Sigmoid colon (tissue), 6 donors: ENCODE measurements at regions not wholly inside any gene's neighbourhood (a gene's known extent, or its start where the extent isn't known, plus 50 kb on each side); places are given as distances from the start of the nearest gene placed in this dataset.
"Not testable (repeated sequence)": the region's sequence is repeated elsewhere in the genome, so short reads cannot be mapped to it uniquely, and the experiment has no call there.

Experiments used
- DNase-seq: peaks from one replicate; pipeline ENCODE4 v3.0.0-alpha.2; 2019
- H3K27ac ChIP-seq, 4 donors: fragments of 200-600 bp; sonication (generic); one replicate each; pipeline ENCODE4 v1.5.1; 2016 to 2019; ENCODE audit warnings: mild to moderate bottlenecking in 1 of 4
- H3K27me3 ChIP-seq, 3 donors: fragments of 200-600 bp; sonication (generic); one replicate each; pipeline ENCODE4 v1.5.1; 2019; ENCODE audit warnings: mild to moderate bottlenecking in 1 of 3
- H3K36me3 ChIP-seq, 4 donors: fragments of 200-600 bp; sonication (generic); one replicate each; pipeline ENCODE4 v1.5.1; 2016 to 2019
- H3K4me1 ChIP-seq, 4 donors: fragments of 200-600 bp; sonication (generic); one replicate each; pipeline ENCODE4 v1.5.1; 2017 to 2019
- H3K4me3 ChIP-seq, 4 donors: fragments of 200-600 bp; sonication (generic); one replicate each; pipeline ENCODE4 v1.5.1; 2017 to 2019; ENCODE audit warnings: mild to moderate bottlenecking in 2 of 4, moderate library complexity in 1 of 4
- H3K9me3 ChIP-seq, 4 donors: fragments of 200-600 bp in 3 of 4; sonication (generic) in 3 of 4; one replicate each; pipeline versions ENCODE4 v1.5.1 to v1.6.1; 2013 to 2019
- CTCF ChIP-seq, 4 experiments: fragments of 450-650 bp in 3 of 4; fragments of 200-600 bp in 1 of 4; IDR thresholded peaks; one replicate each; pipeline ENCODE4 v1.5.1; 2016 to 2019; ENCODE audit warnings: antibody characterized with exemption in 4 of 4, mild to moderate bottlenecking in 3 of 4, moderate library complexity in 2 of 4
- EP300 ChIP-seq, 4 donors: sonication (generic); formaldehyde crosslinking; IDR thresholded peaks; one replicate each; pipeline ENCODE4 v1.6.1; 2017; ENCODE audit warnings: antibody characterized with exemption in 4 of 4
- POLR2A ChIP-seq, 2 donors: fragments of 450-650 bp; IDR thresholded peaks; one replicate each; pipeline ENCODE4 v1.6.1; 2016; ENCODE audit warnings: antibody characterized with exemption in 2 of 2, mild to moderate bottlenecking in 2 of 2, moderate library complexity in 2 of 2
- POLR2AphosphoS5 ChIP-seq, 4 donors: sonication (generic); formaldehyde crosslinking; IDR thresholded peaks; one replicate each; pipeline ENCODE4 v1.6.1; 2017; ENCODE audit warnings: antibody characterized with exemption in 4 of 4
- WGBS, 2 donors: extraction: QIAGEN DNeasy Blood & Tissue Kit; methylation state at CpG; one replicate each; pipeline ENCODE4 v1.1.7; 2013; 5-methylcytosine and 5-hydroxymethylcytosine counted together
- intact Hi-C: fragments of 100-400 bp; cut with DNase I; formaldehyde crosslinking; loops from one replicate; pipeline ENCODE4 v1.15.1; 2023
- donor health status: healthy with polysubstance abuse.
- donor health status: healthy.

GRCh38 chr5:91491229-91491628, 108.1 kb upstream of the ARRDC3 start:
- Histone ChIP-seq H3K4me1 (no peaks in the 10 kb centered on the region), H3K27ac (no peak overlapping the region), H3K4me3 (no peak overlapping the region), H3K9me3 (no peaks in the 10 kb centered on the region), H3K36me3 (no peaks in the 10 kb centered on the region), H3K27me3 (no peaks in the 10 kb centered on the region)
- intact Hi-C loops, result no loop called here
- 65 to 79% methylated on average over 2 of the region's 2 CpGs for WGBS, 2 donors
- no peak for DNase-seq
- TF ChIP-seq POLR2AphosphoS5 (IDR thresholded peaks at IDR 0.05) (no peak), POLR2A (IDR thresholded peaks at IDR 0.05) (no peak), EP300 (IDR thresholded peaks at IDR 0.05) (no peak), CTCF (IDR thresholded peaks at IDR 0.05) (no peak)

GRCh38 chr5:91490316-91490715, 107.2 kb upstream of the ARRDC3 start:
- Histone ChIP-seq H3K4me3 (no peak overlapping the region), H3K27ac (no peak overlapping the region), H3K27me3 (no peaks in the 10 kb centered on the region), H3K36me3 (no peaks in the 10 kb centered on the region), H3K9me3 (no peaks in the 10 kb centered on the region), H3K4me1 (no peaks in the 10 kb centered on the region)
- WGBS, 2 donors, result 77 to 83% methylated on average over 3 of the region's 3 CpGs
- DNase-seq, result no peak
- no peak for TF ChIP-seq EP300 (IDR thresholded peaks at IDR 0.05)
- TF ChIP-seq POLR2AphosphoS5 (IDR thresholded peaks at IDR 0.05), result no peak
- no peak for TF ChIP-seq POLR2A (IDR thresholded peaks at IDR 0.05)
- no peak for TF ChIP-seq CTCF (IDR thresholded peaks at IDR 0.05)
- intact Hi-C loops, result no loop called here

- Histone ChIP-seq H3K9me3 (no peaks in the 10 kb centered on the region), H3K36me3 (no peaks in the 10 kb centered on the region), H3K27ac (no peak overlapping the region), H3K4me1 (no peaks in the 10 kb centered on the region), H3K4me3 (no peak overlapping the region), H3K27me3 (no peaks in the 10 kb centered on the region)
- intact Hi-C loops, result no loop called here
- no peak for DNase-seq
- 67 to 75% methylated on average over 2 of the region's 2 CpGs for WGBS, 2 donors
- TF ChIP-seq EP300 (IDR thresholded peaks at IDR 0.05) (no peak), POLR2A (IDR thresholded peaks at IDR 0.05) (no peak), CTCF (IDR thresholded peaks at IDR 0.05) (no peak), POLR2AphosphoS5 (IDR thresholded peaks at IDR 0.05) (no peak)
These were observed 104.3 kb upstream of the ARRDC3 start for GRCh38 chr5:91487420-91487819.

GRCh38 chr5:91486638-91487037, 103.5 kb upstream of the ARRDC3 start:
- WGBS, 2 donors, result 69 to 72% methylated on average over 2 of the region's 2 CpGs
- Histone ChIP-seq H3K36me3 (no peaks in the 10 kb centered on the region), H3K27me3 (no peaks in the 10 kb centered on the region), H3K27ac (no peak overlapping the region), H3K4me3 (no peak overlapping the region), H3K4me1 (no peaks in the 10 kb centered on the region), H3K9me3 (no peaks in the 10 kb centered on the region)
- TF ChIP-seq POLR2AphosphoS5 (IDR thresholded peaks at IDR 0.05), result no peak
- TF ChIP-seq CTCF (IDR thresholded peaks at IDR 0.05), result no peak
- TF ChIP-seq EP300 (IDR thresholded peaks at IDR 0.05), result no peak
- TF ChIP-seq POLR2A (IDR thresholded peaks at IDR 0.05), result no peak
- intact Hi-C loops, result no loop called here
- DNase-seq, result no peak

- Histone ChIP-seq H3K4me3 (no peak overlapping the region), H3K36me3 (no peaks in the 10 kb centered on the region), H3K9me3 (no peaks in the 10 kb centered on the region), H3K4me1 (no peaks in the 10 kb centered on the region), H3K27ac (no peak overlapping the region), H3K27me3 (no peaks in the 10 kb centered on the region)
- intact Hi-C loops, result no loop called here
- TF ChIP-seq CTCF (IDR thresholded peaks at IDR 0.05), result no peak
- TF ChIP-seq POLR2A (IDR thresholded peaks at IDR 0.05), result no peak
- TF ChIP-seq POLR2AphosphoS5 (IDR thresholded peaks at IDR 0.05), result no peak
- TF ChIP-seq EP300 (IDR thresholded peaks at IDR 0.05), result no peak
- DNase-seq, result no peak
These were observed 101.5 kb upstream of the ARRDC3 start for GRCh38 chr5:91484662-91485061.

- H3K4me1 ChIP-seq, H3K9me3 ChIP-seq, DNase-seq, H3K27ac ChIP-seq, H3K4me3 ChIP-seq, H3K27me3 ChIP-seq, intact Hi-C loops, H3K36me3 ChIP-seq: not testable (repeated sequence)
- 62 to 64% methylated on average over 2 of the region's 2 CpGs for WGBS, 2 donors
These were observed 96.3 kb upstream of the ARRDC3 start for GRCh38 chr5:91479376-91479775.
